ENCODE measurements at regions not wholly inside any gene's neighbourhood (a gene's known extent, or its start where the extent isn't known, plus 50 kb on each side); places are given as distances from the start of the nearest gene placed in this dataset.

GRCh38 chr3:144286235-144286910 lies 314.8 kb downstream of the DIPK2A start:
- TF ChIP-seq CTCF (IDR thresholded peaks at IDR 0.05; ENCODE audit: poor library complexity, severe bottlenecking) (no peak), EP300 (conservative IDR thresholded peaks at IDR 0.05; ENCODE audit: poor library complexity, severe bottlenecking) (peak; percentile 100), REST (IDR thresholded peaks at IDR 0.05; ENCODE audit: borderline replicate concordance) (peak; percentile 97)
